Activated CD4-positive, alpha-beta T cell treated with anti-CD3 and anti-CD28 coated beads, Interleukin-2, amount 50 U/mL, for 4 hours (primary cell): ENCODE measurements at regions not wholly inside any gene's neighbourhood (a gene's known extent, or its start where the extent isn't known, plus 50 kb on each side); places are given as distances from the start of the nearest gene placed in this dataset.

Experiments
- DNase-seq, 2 experiments: peaks; one replicate each; pipeline ENCODE4 v3.0.0-alpha.2; 2020

DNA sequence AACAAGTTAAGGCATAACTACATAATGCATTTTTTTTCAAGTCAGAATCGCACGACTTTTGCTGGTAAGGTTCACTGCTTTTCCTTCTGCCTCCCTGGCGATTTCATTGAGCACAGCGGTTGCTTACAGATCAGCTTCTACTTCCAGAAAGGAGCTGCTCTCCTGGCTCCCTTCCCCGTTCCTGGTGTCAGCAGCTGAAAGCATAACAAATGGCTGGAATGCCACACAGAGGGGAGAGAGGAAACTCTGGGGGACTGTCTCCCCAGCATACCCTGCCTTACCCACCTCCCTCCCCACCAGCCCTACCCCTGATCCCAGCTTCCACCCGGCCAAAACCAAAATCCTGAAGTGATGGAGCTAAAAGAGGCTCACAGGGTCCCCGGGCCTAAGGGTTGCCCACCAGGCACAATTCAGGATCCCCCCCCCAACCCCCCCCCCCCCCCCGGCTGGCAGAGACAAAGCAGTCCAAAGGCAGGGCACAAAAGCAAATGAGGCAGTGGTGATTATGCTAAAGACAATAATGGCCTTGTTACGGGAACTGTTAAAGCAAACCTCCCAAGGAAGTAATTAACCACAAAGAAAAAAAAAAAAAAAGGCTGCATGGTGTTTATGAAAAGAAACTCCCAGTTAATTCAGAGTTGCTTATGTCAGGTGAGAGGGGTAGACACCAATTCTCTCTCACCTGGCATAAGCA, 126.1 kb upstream of the WWC1 start:
- DNase-seq = no peak

- DNase-seq = no peak
Observed at GRCh38 chr5:168165977-168166376, 125.5 kb upstream of the WWC1 start.

DNA sequence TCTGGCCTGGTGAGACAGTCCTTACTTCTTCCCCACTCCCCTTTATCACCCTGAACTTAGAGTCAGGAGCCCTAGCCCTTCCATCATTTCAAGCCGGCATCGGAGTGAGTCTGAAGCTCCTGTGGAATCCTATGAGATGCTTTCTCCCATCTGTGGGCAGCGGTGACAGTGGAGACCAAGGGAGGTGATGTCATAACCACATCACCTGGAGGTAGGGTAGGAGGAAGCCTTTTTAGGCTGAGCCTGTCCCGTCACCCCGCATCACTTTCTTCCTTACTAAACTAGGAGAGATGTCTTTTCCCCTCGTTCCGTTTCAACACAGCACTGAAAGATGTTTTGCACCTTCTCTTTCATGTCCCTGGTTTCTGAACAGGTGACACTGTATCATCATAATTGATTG, 124.1 kb upstream of the WWC1 start:
- no peak for DNase-seq

- DNase-seq = no peak
Observed at GRCh38 chr5:168168978-168169698, 122.3 kb upstream of the WWC1 start.

DNA sequence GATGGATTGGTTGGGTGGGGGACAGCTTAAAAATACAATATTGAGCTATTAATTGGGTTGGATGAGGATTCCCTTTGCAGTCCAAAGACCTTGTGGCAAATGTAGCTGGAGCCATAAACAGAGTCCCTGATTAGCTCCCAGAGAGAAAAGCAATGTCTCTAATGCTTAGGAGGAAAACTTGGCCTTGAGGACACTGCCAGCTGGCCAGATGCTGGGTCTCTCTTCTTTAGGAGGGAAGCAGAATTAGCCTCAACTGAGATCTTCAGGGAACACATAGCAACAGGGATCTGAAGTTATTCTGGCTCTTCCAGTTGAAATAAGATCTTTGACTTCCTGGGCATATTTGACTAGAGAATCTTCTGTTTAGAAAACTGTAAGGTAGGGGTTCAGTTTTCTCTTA, 121.7 kb upstream of the WWC1 start:
- no peak for DNase-seq

DNA sequence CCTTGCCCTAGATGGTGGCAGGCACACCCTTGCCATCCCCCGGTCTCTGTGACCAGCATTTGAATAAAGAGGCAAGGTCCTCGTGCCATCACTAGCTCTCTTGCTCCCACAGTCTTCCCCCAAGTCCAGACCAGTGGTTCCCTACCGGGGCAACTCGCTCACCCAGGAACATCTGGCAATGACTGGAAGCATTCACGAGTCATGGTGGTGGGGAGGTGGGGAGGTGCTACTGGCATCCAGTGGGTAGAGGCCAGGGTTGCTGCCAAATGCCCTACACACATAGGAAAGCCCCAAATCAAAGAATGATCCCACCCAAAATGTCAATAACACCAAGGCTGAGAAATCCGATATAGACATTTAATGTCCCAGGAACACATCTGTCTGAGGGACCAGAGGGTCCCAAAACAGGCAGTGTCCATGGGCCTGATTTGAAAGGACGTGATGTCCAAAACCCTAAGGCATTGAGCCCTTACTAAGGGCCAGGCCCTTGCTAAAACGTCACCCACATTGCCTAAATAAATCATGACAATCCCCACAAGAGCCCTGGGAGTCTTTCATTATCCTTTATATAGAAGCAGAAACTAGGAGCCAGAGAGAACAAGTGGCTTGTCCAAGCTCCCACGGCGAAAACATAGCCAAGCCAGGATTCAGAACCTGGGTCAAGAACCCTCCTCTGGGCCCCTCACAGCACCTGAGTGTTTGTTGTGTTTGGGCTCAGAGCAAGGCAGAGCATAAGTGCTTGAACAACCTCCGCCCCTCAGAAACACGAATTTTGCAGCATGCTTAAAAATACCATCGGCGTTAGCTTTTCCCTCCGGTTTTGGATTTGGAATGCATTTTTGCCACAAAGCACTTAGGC, 119.3 kb upstream of the WWC1 start:
- no peak for DNase-seq

- no peak for DNase-seq
Observed at GRCh38 chr5:168172760-168173223, 118.7 kb upstream of the WWC1 start.

DNA sequence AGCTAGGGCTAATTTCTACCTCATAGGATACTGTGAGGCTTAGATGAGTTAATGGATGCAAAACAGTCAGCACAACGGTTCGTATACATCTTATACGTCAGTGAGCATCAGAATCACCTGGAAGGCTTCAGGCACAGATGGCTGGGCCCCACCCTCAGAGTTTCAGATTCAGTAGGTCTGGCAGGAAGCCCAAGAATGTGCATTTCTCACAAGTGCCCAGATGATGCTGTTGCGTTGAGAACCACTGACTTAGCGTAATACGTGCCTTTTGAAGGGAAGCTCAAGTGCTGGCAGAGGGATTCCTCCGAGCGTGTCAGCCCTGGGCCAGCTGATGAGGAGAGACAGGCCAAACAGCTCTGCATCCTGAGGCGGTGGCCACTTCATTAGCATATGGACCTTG, 117.1 kb upstream of the WWC1 start:
- no peak for DNase-seq

- DNase-seq = no peak
Observed at GRCh38 chr5:168176251-168176650, 115.2 kb upstream of the WWC1 start.

DNA sequence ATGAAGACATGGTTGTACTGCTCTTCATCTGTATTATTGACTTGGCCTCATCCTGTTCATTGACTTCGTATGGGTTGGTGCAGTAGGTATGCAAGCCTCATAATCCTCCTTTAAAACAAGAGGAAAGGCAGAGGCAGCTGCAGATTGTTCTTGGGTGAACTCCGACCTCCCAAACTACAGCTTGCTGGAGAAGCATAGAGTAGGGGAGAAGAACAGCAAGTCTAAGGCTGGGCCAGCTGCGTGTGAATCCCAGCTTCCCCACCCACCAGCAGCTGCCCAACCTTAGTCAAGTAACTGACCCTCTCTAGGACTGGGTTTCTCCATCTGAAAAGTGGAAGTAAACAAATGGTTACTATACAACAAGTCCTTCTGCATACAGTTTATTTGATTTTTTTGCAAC, 114.5 kb upstream of the WWC1 start:
- DNase-seq = no peak

GRCh38 chr5:168177831-168178450, 113.5 kb upstream of the WWC1 start:
- DNase-seq = no peak

DNA sequence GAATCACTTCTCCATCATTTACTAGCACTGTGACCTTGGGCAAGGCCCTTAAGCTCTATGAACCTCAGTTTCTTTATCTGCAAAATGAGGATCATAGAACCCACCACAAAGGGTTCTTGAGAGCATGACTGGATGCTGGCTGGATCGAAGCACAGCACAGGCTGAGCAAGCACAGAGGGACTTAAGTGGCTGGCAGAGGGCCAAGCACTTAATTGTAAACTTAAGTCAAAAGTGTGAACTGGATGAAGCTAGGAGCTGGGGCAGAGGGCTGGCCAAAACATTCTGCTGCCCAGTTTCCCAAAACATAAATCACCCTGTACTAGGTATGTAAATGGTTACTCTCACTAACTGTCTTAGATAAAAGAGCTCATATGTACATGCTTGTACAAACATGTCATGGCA, 112.3 kb upstream of the WWC1 start:
- DNase-seq = no peak

- no peak for DNase-seq
Observed at GRCh38 chr5:168182269-168182668, 109.2 kb upstream of the WWC1 start.

DNA sequence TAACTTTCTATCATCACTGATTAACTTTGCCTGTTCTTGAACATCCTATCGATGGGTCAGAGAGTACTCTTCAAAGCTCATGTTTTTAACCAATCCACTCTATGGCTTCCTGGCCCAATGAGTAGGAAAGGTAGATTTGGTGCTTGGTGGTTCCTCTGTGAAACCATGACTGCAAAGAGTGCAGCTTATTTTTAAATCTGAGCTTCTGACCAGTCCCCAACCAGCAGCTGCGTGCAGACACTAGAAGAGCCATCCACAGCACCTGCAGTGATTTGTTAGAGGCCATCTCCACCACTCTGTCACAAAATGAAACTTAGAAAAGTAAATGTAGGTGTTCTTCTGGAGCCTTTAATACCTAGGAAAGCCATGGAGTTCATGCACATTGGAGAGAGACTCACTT, 107.3 kb upstream of the WWC1 start:
- no peak for DNase-seq

- no peak for DNase-seq
Observed at GRCh38 chr5:168186289-168187074, 105.0 kb upstream of the WWC1 start.

DNA sequence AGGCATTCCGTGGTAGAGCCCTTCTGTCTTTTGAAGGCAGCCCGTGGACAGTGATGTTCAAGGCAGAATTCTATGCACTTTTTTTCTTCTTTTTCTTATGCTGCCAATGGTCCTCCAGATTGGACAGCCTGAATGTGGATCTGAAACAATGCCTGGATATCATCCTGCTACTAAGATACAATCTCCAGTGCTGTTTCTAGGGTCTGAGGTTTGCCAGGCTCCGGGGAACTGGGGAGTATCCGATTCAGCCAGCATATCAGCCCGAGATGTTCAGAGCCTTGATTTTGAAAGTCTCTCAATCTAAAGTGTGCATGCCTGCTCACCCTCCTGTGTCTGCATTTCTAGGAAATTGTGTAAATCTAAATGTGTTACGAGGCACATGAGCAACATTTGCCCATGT, 103.8 kb upstream of the WWC1 start:
- DNase-seq = no peak

- no peak for DNase-seq
Observed at GRCh38 chr5:168188182-168188581, 103.3 kb upstream of the WWC1 start.

GRCh38 chr5:168192120-168192519, 99.3 kb upstream of the WWC1 start:
- DNase-seq = no peak

- DNase-seq = no peak
Observed at GRCh38 chr5:168193493-168194250, 97.8 kb upstream of the WWC1 start.

GRCh38 chr5:168195110-168195509, 96.3 kb upstream of the WWC1 start:
- DNase-seq = no peak

DNA sequence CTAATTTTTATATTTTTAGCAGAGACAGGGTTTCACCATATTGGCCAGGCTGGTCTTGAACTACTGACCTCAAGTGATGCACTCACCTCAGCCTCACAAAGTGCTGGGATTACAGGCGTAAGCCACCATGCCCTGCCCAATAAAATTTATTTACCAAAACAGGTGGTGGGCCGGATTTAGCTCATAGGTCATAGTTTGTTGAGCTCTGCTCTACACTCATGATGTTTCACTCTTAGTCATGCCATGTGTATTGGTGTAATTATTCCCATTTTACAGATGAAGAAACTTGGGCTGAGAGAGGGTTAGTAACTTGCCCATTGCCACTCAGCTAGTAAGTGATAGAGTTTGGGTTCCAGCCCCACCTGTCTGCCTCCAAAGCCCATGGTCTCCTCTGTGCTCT, 93.1 kb upstream of the WWC1 start:
- DNase-seq = no peak

GRCh38 chr5:168202996-168203395, 88.4 kb upstream of the WWC1 start:
- no peak for DNase-seq
